GM18507 (cell line): ENCODE measurements at regions not wholly inside any gene's neighbourhood (a gene's known extent, or its start where the extent isn't known, plus 50 kb on each side); places are given as distances from the start of the nearest gene placed in this dataset.

Experiments
- DNase-seq: peaks from one replicate; pipeline ENCODE4 v3.0.0; 2011; ENCODE audit warnings: low read depth; ENCODE audit not compliant: insufficient read length; ENCODE audit errors: extremely low spot score
- FAIRE-seq: peaks from 2 replicates; lab custom pipeline; 2011; peaks lifted over from hg19 to GRCh38; lab: Jason Lieb, UNC

- FAIRE-seq (no peak), DNase-seq (no peak)
These were observed 61.0 kb downstream of the MRGPRX1 start for GRCh38 chr11:18878211-18878610.

DNA sequence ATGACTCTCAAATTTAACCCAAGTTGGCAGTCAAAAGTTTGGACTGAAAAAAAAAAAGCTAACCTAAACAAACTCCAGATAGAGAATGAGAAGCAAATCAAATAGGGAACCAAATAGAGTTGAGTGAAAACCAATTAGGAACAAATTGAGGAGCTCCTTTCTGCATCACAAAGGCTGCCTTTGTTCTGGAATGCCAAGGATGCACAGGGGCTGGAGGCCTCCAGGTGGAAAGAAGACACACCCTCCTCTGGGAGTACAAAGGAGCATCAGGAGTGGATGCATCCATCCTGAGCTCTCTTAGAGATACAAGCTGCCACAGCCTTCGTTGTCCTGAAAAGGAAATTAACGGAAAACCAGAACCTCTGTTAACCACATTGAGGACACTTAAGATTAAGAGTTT, 73.3 kb downstream of the MRGPRX1 start:
- FAIRE-seq (no peak), DNase-seq (no peak)

GRCh38 chr11:18865261-18865660, 73.7 kb upstream of the PTPN5 start:
- FAIRE-seq (no peak), DNase-seq (no peak)

- peak; percentile 75 for FAIRE-seq
These were observed 61.6 kb upstream of the PTPN5 start for GRCh38 chr11:18853086-18853720.

GRCh38 chr11:18849406-18849805, 57.8 kb upstream of the PTPN5 start:
- no peak for FAIRE-seq
- no peak for DNase-seq

More at GRCh38 chr11:18853086-18853720, 61.6 kb upstream of the PTPN5 start:
- no peak for DNase-seq

DNA sequence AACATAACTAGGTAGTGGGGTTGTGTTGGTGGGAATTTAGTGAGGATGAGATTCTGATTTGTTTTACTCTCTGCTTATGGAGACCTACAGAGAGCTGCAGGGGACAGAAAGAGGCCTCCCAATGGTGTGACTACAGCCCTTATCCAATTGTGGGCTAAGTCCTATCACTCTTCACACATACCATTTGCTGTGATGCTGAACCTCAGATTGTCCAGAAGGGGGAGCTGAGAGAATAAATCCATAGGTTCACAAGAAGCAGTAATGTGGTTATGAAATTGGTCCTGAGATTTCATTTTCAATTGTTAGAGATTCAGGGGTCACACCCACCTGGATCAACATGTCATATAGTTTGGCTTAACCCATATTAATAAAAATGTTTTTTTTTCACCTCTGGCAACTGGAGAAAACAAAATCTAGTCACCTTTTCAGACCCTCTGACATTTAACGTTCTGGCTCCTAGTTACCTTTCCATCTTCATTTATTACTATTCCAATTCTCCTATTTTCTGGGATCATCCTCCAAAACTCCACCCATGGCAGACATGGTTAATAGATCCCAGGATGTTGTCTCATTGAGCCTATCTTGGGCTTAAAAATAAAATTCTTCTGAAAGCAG, 53.3 kb upstream of the PTPN5 start:
- peak; percentile 86 for FAIRE-seq
- no peak for DNase-seq
